ENCODE measurements at regions not wholly inside any gene's neighbourhood (a gene's known extent, or its start where the extent isn't known, plus 50 kb on each side); places are given as distances from the start of the nearest gene placed in this dataset.

GRCh38 chr3:106729481-106729880 is 647.8 kb upstream of the CCDC54 start:
- no peak for TF ChIP-seq CTCF (IDR thresholded peaks at IDR 0.05 in 4 of 5, conservative IDR thresholded peaks at IDR 0.05 in 1 of 5)
- TF ChIP-seq POLR2A (IDR thresholded peaks at IDR 0.05): no peak
